Endodermal cell (in vitro differentiated cells): ENCODE measurements at regions not wholly inside any gene's neighbourhood (a gene's known extent, or its start where the extent isn't known, plus 50 kb on each side); places are given as distances from the start of the nearest gene placed in this dataset.

Source experiments
- DNase-seq: peaks from one replicate; pipeline ENCODE4 v3.0.0-alpha.2; 2017
- H3K27ac ChIP-seq: 2 replicates; pipeline ENCODE4 v1.5.1; 2013; ENCODE audit warnings: mild to moderate bottlenecking, low read depth, low read length, moderate library complexity
- H3K27me3 ChIP-seq: 2 replicates; pipeline ENCODE4 v1.6.1; 2013; ENCODE audit warnings: mild to moderate bottlenecking, low read length, moderate library complexity; ENCODE audit not compliant: insufficient read depth, control insufficient read depth, poor library complexity, severe bottlenecking
- H3K36me3 ChIP-seq: 2 replicates; pipeline ENCODE4 v1.7.0; 2013; ENCODE audit warnings: mild to moderate bottlenecking, low read length, moderate library complexity; ENCODE audit not compliant: control insufficient read depth, insufficient read depth
- H3K4me1 ChIP-seq: one replicate; pipeline ENCODE4 v1.7.0; 2013; ENCODE audit warnings: low read length; ENCODE audit not compliant: control insufficient read depth, insufficient read depth
- H3K4me3 ChIP-seq: 2 replicates; pipeline ENCODE4 v1.5.1; 2013; ENCODE audit warnings: mild to moderate bottlenecking, low read length, moderate library complexity
- H3K9ac ChIP-seq: 2 replicates; pipeline ENCODE4 v1.6.1; 2013; ENCODE audit warnings: mild to moderate bottlenecking, low read length, moderate library complexity; ENCODE audit not compliant: poor library complexity, severe bottlenecking; ENCODE audit errors: extremely low read depth
- H3K9me3 ChIP-seq: 2 replicates; pipeline ENCODE4 v1.6.1; 2013; ENCODE audit warnings: mild to moderate bottlenecking, low read length, moderate library complexity; ENCODE audit not compliant: control insufficient read depth
- H3K27ac Mint-ChIP-seq: 2 replicates; pipeline ENCODE4 v1.8.0; 2020; ENCODE audit warnings: mixed read lengths
- H3K27me3 Mint-ChIP-seq: 2 replicates; pipeline ENCODE4 v1.8.0; 2021; ENCODE audit warnings: mild to moderate bottlenecking, mixed read lengths; ENCODE audit not compliant: insufficient read depth
- H3K36me3 Mint-ChIP-seq: 2 replicates; pipeline ENCODE4 v1.8.0; 2020; ENCODE audit warnings: low read depth, mixed read lengths
- H3K4me1 Mint-ChIP-seq: 2 replicates; pipeline ENCODE4 v1.8.0; 2020; ENCODE audit warnings: mixed read lengths
- H3K4me3 Mint-ChIP-seq: 2 replicates; pipeline ENCODE4 v1.8.0; 2020; ENCODE audit warnings: mild to moderate bottlenecking, moderate library complexity, mixed read lengths
- H3K9me3 Mint-ChIP-seq: 2 replicates; pipeline ENCODE4 v1.8.0; 2020; ENCODE audit warnings: mild to moderate bottlenecking, mixed read lengths
- CTCF ChIP-seq: fragments of 200-600 bp; sonication (generic); conservative IDR thresholded peaks from 2 replicates; pipeline ENCODE4 v1.5.0; 2021; ENCODE audit warnings: antibody characterized with exemption, mild to moderate bottlenecking
- WGBS, 2 experiments: methylation state at CpG; one replicate each; pipeline versions ENCODE4 v1.1.5 to v1.1.7; 2013; ENCODE audit warnings: missing lambda C conversion rate in 2 of 2, mixed read lengths in 1 of 2; ENCODE audit not compliant: insufficient coverage in 1 of 2, insufficient read length in 1 of 2; 5-methylcytosine and 5-hydroxymethylcytosine counted together

- Histone ChIP-seq H3K27ac (no peak overlapping the region), H3K4me3 (no peak overlapping the region), H3K27me3 (no peaks in the 10 kb centered on the region), H3K9ac (no peak overlapping the region), H3K4me1 (peaks cover 15% of the 10 kb centered on the region), H3K9me3 (no peaks in the 10 kb centered on the region), H3K36me3 (no peaks in the 10 kb centered on the region)
- Mint-ChIP-seq H3K4me3 (no peak overlapping the region), H3K27ac (no peak overlapping the region), H3K9me3 (no peaks in the 10 kb centered on the region), H3K4me1 (peaks cover 43% of the 10 kb centered on the region), H3K36me3 (no peaks in the 10 kb centered on the region), H3K27me3 (peaks cover 3% of the 10 kb centered on the region)
- TF ChIP-seq CTCF, result no peak
- WGBS, 2 experiments, result 94 to 98% methylated on average over 5 to 7 of the region's 7 CpGs
- no peak for DNase-seq
These were observed 130.0 kb upstream of the ARHGAP5 start for GRCh38 chr14:31947076-31947475.

- Histone ChIP-seq H3K9ac (no peak overlapping the region), H3K27me3 (no peaks in the 10 kb centered on the region), H3K4me3 (no peak overlapping the region), H3K27ac (no peak overlapping the region), H3K9me3 (no peaks in the 10 kb centered on the region), H3K4me1 (peaks cover 15% of the 10 kb centered on the region), H3K36me3 (no peaks in the 10 kb centered on the region)
- no peak for DNase-seq
- Mint-ChIP-seq H3K4me3 (no peak overlapping the region), H3K36me3 (no peaks in the 10 kb centered on the region), H3K27ac (no peak overlapping the region), H3K27me3 (peaks cover 3% of the 10 kb centered on the region), H3K4me1 (peaks cover 38% of the 10 kb centered on the region), H3K9me3 (no peaks in the 10 kb centered on the region)
- TF ChIP-seq CTCF, result no peak
- 93% methylated on average over 5 of the region's 5 CpGs for WGBS, 2 experiments
These were observed 129.2 kb upstream of the ARHGAP5 start for GRCh38 chr14:31947680-31948595.

GRCh38 chr14:31949709-31950108 lies 127.4 kb upstream of the ARHGAP5 start:
- Mint-ChIP-seq H3K36me3 (no peaks in the 10 kb centered on the region), H3K9me3 (no peaks in the 10 kb centered on the region), H3K27me3 (peaks cover 3% of the 10 kb centered on the region), H3K27ac (no peak overlapping the region), H3K4me3 (no peak overlapping the region), H3K4me1 (peaks cover 22% of the 10 kb centered on the region)
- Histone ChIP-seq H3K4me1 (peaks cover 9% of the 10 kb centered on the region), H3K27me3 (no peaks in the 10 kb centered on the region), H3K27ac (no peak overlapping the region), H3K36me3 (no peaks in the 10 kb centered on the region), H3K4me3 (no peak overlapping the region), H3K9me3 (no peaks in the 10 kb centered on the region), H3K9ac (no peak overlapping the region)
- no peak for TF ChIP-seq CTCF
- no peak for DNase-seq
- WGBS, 2 experiments, result 89 to 100% methylated on average over 1 of the region's 1 CpG
